Body of pancreas (tissue), 4 donors: ENCODE measurements at regions not wholly inside any gene's neighbourhood (a gene's known extent, or its start where the extent isn't known, plus 50 kb on each side); places are given as distances from the start of the nearest gene placed in this dataset.

Experiments
- CTCF ChIP-seq, 7 experiments: fragments of 450-650 bp in 4 of 7; fragments of 200-600 bp in 3 of 7; sonication (generic) in 3 of 7; IDR thresholded peaks; one replicate each; pipeline ENCODE4 v1.5.1; 2016 to 2019; ENCODE audit warnings: antibody characterized with exemption in 7 of 7
- POLR2A ChIP-seq, 3 donors: fragments of 450-650 bp; IDR thresholded peaks; one replicate each; pipeline ENCODE4 v1.6.1; 2016; ENCODE audit warnings: antibody characterized with exemption in 3 of 3, mild to moderate bottlenecking in 2 of 3

GRCh38 chr13:52969373-52969772, 59.2 kb upstream of the OLFM4 start:
- TF ChIP-seq CTCF (IDR thresholded peaks at IDR 0.05) (no peak), POLR2A (IDR thresholded peaks at IDR 0.05) (no peak)
